WTC11 (cell line): ENCODE measurements at regions not wholly inside any gene's neighbourhood (a gene's known extent, or its start where the extent isn't known, plus 50 kb on each side); places are given as distances from the start of the nearest gene placed in this dataset.

Experiments used
- ATAC-seq: fragments of 200-7000 bp; cut with Tn5 transposase; 2 replicates; pipeline ENCODE4 v1.10.0; 2021; ENCODE audit warnings: mild to moderate bottlenecking, moderate library complexity
- CTCF ChIA-PET: fragments of 300-600 bp; sonication (Branson Sonifier 250); formaldehyde crosslinking; loops from one replicate; lab custom pipeline; 2021; ENCODE audit warnings: antibody characterized with exemption; lab: Charles Lee
- POLR2A ChIA-PET: fragments of 350-600 bp; sonication (Branson Sonifier 250); formaldehyde crosslinking; loops from one replicate; lab custom pipeline; 2021; ENCODE audit warnings: antibody characterized with exemption; lab: Charles Lee
- DNase-seq: peaks from one replicate; pipeline ENCODE4 v3.0.0; 2021; ENCODE audit warnings: low spot score
- H3K27ac Mint-ChIP-seq: 2 replicates; pipeline ENCODE4 v1.8.0; 2021; ENCODE audit warnings: mixed read lengths
- H3K27me3 Mint-ChIP-seq: 2 replicates; pipeline ENCODE4 v1.8.0; 2021; ENCODE audit warnings: low read depth, mild to moderate bottlenecking, moderate library complexity, mixed read lengths
- H3K36me3 Mint-ChIP-seq: 2 replicates; pipeline ENCODE4 v1.8.0; 2021; ENCODE audit warnings: mixed read lengths
- H3K4me1 Mint-ChIP-seq: 2 replicates; pipeline ENCODE4 v1.8.0; 2022; ENCODE audit warnings: mixed read lengths
- H3K4me3 Mint-ChIP-seq: 2 replicates; pipeline ENCODE4 v1.8.0; 2021; ENCODE audit warnings: mild to moderate bottlenecking, moderate library complexity, mixed read lengths
- H3K9me3 Mint-ChIP-seq: 2 replicates; pipeline ENCODE4 v1.8.0; 2021; ENCODE audit warnings: mixed read lengths
- ATF1 ChIP-seq: sonication (generic); formaldehyde crosslinking; IDR thresholded peaks from 2 replicates; pipeline ENCODE4 v1.8.1; 2023; ENCODE audit warnings: mild to moderate bottlenecking, moderate library complexity, missing genetic modification reagents
- CREB1 ChIP-seq: sonication (generic); formaldehyde crosslinking; IDR thresholded peaks from 2 replicates; pipeline ENCODE4 v1.8.0; 2023; ENCODE audit warnings: mild to moderate bottlenecking, missing genetic modification reagents
- ESRRA ChIP-seq: sonication (generic); formaldehyde crosslinking; IDR thresholded peaks from 2 replicates; pipeline ENCODE4 v1.8.1; 2022; ENCODE audit warnings: mild to moderate bottlenecking, missing genetic modification reagents, borderline replicate concordance
- IRF2 ChIP-seq: sonication (generic); formaldehyde crosslinking; IDR thresholded peaks from 2 replicates; pipeline ENCODE4 v1.8.0; 2022; ENCODE audit warnings: low read depth, missing genetic modification reagents, borderline replicate concordance
- MXD4 ChIP-seq: fragments of 250-450 bp; sonication (Bioruptor Pico); IDR thresholded peaks from 2 replicates; pipeline ENCODE4 v1.8.0; 2021; ENCODE audit warnings: mild to moderate bottlenecking, moderate library complexity, borderline replicate concordance
- NR2C2 ChIP-seq: sonication (generic); formaldehyde crosslinking; IDR thresholded peaks from 2 replicates; pipeline ENCODE4 v1.8.0; 2022; ENCODE audit warnings: mild to moderate bottlenecking, missing genetic modification reagents
- PRRX2 ChIP-seq: fragments of 250-450 bp; sonication (Bioruptor Pico); IDR thresholded peaks from 2 replicates; pipeline ENCODE4 v1.8.0; 2021; ENCODE audit warnings: mild to moderate bottlenecking
- SMAD3 ChIP-seq: sonication (generic); formaldehyde crosslinking; IDR thresholded peaks from 2 replicates; pipeline ENCODE4 v1.8.0; 2022; ENCODE audit warnings: missing genetic modification reagents, mild to moderate bottlenecking, borderline replicate concordance
- TCF7 ChIP-seq: sonication (generic); formaldehyde crosslinking; IDR thresholded peaks from 2 replicates; pipeline ENCODE4 v1.8.0; 2022; ENCODE audit warnings: mild to moderate bottlenecking, low read depth, missing genetic modification reagents, moderate library complexity
- TEAD1 ChIP-seq: sonication (generic); formaldehyde crosslinking; IDR thresholded peaks from 2 replicates; pipeline ENCODE4 v1.8.0; 2022; ENCODE audit warnings: mild to moderate bottlenecking, missing genetic modification reagents
- ZNF121 ChIP-seq: sonication (generic); formaldehyde crosslinking; IDR thresholded peaks from 2 replicates; pipeline ENCODE4 v1.8.0; 2023; ENCODE audit warnings: missing genetic modification reagents
- ZNF219 ChIP-seq: sonication (generic); formaldehyde crosslinking; IDR thresholded peaks from 2 replicates; pipeline ENCODE4 v1.8.0; 2023; ENCODE audit warnings: missing genetic modification reagents, mild to moderate bottlenecking, borderline replicate concordance
- ZNF263 ChIP-seq: sonication (generic); formaldehyde crosslinking; IDR thresholded peaks from 2 replicates; pipeline ENCODE4 v1.8.1; 2022; ENCODE audit warnings: low read depth, mild to moderate bottlenecking, moderate library complexity, missing genetic modification reagents
- ZNF671 ChIP-seq: fragments of 250-450 bp; sonication (Bioruptor Pico); IDR thresholded peaks from 2 replicates; pipeline ENCODE4 v1.8.0; 2021; ENCODE audit warnings: mild to moderate bottlenecking
- TF ChIP-seq, protein P1 (sequence below): sonication (generic); formaldehyde crosslinking; IDR thresholded peaks from 2 replicates; pipeline ENCODE4 v1.8.0; 2023; ENCODE audit warnings: mild to moderate bottlenecking, missing genetic modification reagents
- TF ChIP-seq, protein P2 (sequence below): sonication (generic); formaldehyde crosslinking; IDR thresholded peaks from 2 replicates; pipeline ENCODE4 v1.8.1; 2022; ENCODE audit warnings: mild to moderate bottlenecking, missing genetic modification reagents, moderate library complexity, borderline replicate concordance
- TF ChIP-seq, protein P3 (sequence below): sonication (generic); formaldehyde crosslinking; IDR thresholded peaks from 2 replicates; pipeline ENCODE4 v1.8.0; 2022; ENCODE audit warnings: mild to moderate bottlenecking, missing genetic modification reagents
- TF ChIP-seq, protein P4 (sequence below): fragments of 250-450 bp; sonication (Bioruptor Pico); IDR thresholded peaks from 2 replicates; pipeline ENCODE4 v1.9.0; 2021; ENCODE audit warnings: moderate library complexity, mild to moderate bottlenecking, inconsistent platforms, borderline replicate concordance
- TF ChIP-seq, protein P5 (sequence below): fragments of 250-450 bp; sonication (Bioruptor Pico); IDR thresholded peaks from 2 replicates; pipeline ENCODE4 v1.8.0; 2021; ENCODE audit warnings: mild to moderate bottlenecking
- TF ChIP-seq, protein P6 (sequence below): sonication (generic); formaldehyde crosslinking; IDR thresholded peaks from 2 replicates; pipeline ENCODE4 v1.8.0; 2022; ENCODE audit warnings: mild to moderate bottlenecking, missing genetic modification reagents
- TF ChIP-seq, protein P7 (sequence below): sonication (generic); formaldehyde crosslinking; IDR thresholded peaks from 2 replicates; pipeline ENCODE4 v1.8.1; 2022; ENCODE audit warnings: missing genetic modification reagents, borderline replicate concordance

DNA sequence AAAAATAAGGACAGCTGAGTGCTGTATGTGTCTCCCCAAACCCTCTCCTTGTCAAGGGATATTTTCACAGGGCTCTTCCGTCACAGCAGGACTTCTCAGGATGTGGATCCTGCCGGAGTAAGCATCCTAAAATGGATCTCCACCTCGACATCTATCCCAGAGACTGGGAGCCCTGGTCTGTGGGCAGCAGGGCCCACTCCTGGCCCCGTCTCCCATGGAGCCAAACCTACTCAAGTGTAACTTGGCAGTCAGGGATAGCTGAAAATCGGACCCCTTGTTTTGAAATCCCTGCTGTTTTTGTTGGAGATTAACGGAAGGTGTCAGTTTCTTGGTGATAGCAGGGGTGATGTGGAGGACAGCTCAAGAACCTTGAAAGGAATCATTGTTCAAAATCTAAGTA, 109.0 kb upstream of the TWIST2 start (continued):
- TF ChIP-seq, protein P1, sequence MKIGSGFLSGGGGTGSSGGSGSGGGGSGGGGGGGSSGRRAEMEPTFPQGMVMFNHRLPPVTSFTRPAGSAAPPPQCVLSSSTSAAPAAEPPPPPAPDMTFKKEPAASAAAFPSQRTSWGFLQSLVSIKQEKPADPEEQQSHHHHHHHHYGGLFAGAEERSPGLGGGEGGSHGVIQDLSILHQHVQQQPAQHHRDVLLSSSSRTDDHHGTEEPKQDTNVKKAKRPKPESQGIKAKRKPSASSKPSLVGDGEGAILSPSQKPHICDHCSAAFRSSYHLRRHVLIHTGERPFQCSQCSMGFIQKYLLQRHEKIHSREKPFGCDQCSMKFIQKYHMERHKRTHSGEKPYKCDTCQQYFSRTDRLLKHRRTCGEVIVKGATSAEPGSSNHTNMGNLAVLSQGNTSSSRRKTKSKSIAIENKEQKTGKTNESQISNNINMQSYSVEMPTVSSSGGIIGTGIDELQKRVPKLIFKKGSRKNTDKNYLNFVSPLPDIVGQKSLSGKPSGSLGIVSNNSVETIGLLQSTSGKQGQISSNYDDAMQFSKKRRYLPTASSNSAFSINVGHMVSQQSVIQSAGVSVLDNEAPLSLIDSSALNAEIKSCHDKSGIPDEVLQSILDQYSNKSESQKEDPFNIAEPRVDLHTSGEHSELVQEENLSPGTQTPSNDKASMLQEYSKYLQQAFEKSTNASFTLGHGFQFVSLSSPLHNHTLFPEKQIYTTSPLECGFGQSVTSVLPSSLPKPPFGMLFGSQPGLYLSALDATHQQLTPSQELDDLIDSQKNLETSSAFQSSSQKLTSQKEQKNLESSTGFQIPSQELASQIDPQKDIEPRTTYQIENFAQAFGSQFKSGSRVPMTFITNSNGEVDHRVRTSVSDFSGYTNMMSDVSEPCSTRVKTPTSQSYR (CRISPR knock-in tag), result no peak
- TF ChIP-seq, protein P2, sequence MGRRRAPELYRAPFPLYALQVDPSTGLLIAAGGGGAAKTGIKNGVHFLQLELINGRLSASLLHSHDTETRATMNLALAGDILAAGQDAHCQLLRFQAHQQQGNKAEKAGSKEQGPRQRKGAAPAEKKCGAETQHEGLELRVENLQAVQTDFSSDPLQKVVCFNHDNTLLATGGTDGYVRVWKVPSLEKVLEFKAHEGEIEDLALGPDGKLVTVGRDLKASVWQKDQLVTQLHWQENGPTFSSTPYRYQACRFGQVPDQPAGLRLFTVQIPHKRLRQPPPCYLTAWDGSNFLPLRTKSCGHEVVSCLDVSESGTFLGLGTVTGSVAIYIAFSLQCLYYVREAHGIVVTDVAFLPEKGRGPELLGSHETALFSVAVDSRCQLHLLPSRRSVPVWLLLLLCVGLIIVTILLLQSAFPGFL, result no peak
- no peak for TF ChIP-seq IRF2 (CRISPR knock-in tag)
- TF ChIP-seq, all 79 proteins: peak for 0

DNA sequence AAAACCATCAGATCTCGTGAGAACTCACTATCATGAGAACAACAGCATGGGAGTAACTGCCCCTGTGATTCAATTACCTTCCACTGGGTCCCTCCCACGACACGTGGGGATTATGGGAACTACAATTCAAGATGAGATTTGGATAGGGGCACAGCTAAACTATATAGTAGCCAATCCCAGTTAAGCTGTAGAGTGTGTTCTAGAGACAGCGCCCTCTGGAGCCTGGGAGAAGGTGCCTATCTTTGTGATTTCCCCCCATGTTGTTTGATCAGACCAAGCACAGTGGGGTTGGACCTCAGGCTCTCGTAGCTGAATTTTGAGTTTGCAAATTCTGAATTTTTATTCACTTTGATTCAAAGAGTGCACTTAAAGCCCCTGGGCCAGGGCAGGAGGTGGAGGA, 108.2 kb upstream of the TWIST2 start:
- H3K9me3 Mint-ChIP-seq, result peaks cover 18% of the 10 kb centered on the region
- no peaks in the 10 kb centered on the region for H3K4me1 Mint-ChIP-seq
- CTCF ChIA-PET, result interaction anchor here (0.6 to 1.5 kb wide), 11 partner anchors 9 to 222 kb away, joined by 3 to 9 read pairs (median 3); no protein-coding TSS in a partner anchor
- POLR2A ChIA-PET, result no interaction called here
- H3K4me3 Mint-ChIP-seq, result no peak overlapping the region
- no peaks in the 10 kb centered on the region for H3K36me3 Mint-ChIP-seq
- DNase-seq (no peak), ATAC-seq (peak; percentile 83)
- peaks cover 5% of the 10 kb centered on the region; the same call in 1 of the 2 replicates for H3K27me3 Mint-ChIP-seq
- TF ChIP-seq SMAD3 (CRISPR knock-in tag) (no peak), ESRRA (CRISPR knock-in tag) (no peak), ZNF263 (no peak), ZNF121 (CRISPR knock-in tag) (no peak), PRRX2 (no peak), NR2C2 (CRISPR knock-in tag) (no peak), MXD4 (CRISPR knock-in tag) (no peak), TEAD1 (no peak), ZNF671 (CRISPR knock-in tag) (no peak), ZNF219 (CRISPR knock-in tag) (no peak), ATF1 (no peak), TCF7 (CRISPR knock-in tag) (no peak), CREB1 (no peak)
- TF ChIP-seq, protein P3, sequence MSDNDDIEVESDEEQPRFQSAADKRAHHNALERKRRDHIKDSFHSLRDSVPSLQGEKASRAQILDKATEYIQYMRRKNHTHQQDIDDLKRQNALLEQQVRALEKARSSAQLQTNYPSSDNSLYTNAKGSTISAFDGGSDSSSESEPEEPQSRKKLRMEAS (CRISPR knock-in tag), result no peak
- TF ChIP-seq, protein P4, sequence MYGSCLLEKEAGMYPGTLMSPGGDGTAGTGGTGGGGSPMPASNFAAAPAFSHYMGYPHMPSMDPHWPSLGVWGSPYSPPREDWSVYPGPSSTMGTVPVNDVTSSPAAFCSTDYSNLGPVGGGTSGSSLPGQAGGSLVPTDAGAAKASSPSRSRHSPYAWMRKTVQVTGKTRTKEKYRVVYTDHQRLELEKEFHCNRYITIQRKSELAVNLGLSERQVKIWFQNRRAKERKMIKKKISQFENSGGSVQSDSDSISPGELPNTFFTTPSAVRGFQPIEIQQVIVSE, result no peak
- TF ChIP-seq, protein P5, sequence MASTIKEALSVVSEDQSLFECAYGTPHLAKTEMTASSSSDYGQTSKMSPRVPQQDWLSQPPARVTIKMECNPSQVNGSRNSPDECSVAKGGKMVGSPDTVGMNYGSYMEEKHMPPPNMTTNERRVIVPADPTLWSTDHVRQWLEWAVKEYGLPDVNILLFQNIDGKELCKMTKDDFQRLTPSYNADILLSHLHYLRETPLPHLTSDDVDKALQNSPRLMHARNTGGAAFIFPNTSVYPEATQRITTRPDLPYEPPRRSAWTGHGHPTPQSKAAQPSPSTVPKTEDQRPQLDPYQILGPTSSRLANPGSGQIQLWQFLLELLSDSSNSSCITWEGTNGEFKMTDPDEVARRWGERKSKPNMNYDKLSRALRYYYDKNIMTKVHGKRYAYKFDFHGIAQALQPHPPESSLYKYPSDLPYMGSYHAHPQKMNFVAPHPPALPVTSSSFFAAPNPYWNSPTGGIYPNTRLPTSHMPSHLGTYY (CRISPR knock-in tag), result no peak
- TF ChIP-seq, protein P6, sequence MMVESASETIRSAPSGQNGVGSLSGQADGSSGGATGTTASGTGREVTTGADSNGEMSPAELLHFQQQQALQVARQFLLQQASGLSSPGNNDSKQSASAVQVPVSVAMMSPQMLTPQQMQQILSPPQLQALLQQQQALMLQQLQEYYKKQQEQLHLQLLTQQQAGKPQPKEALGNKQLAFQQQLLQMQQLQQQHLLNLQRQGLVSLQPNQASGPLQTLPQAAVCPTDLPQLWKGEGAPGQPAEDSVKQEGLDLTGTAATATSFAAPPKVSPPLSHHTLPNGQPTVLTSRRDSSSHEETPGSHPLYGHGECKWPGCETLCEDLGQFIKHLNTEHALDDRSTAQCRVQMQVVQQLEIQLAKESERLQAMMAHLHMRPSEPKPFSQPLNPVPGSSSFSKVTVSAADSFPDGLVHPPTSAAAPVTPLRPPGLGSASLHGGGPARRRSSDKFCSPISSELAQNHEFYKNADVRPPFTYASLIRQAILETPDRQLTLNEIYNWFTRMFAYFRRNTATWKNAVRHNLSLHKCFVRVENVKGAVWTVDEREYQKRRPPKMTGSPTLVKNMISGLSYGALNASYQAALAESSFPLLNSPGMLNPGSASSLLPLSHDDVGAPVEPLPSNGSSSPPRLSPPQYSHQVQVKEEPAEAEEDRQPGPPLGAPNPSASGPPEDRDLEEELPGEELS (CRISPR knock-in tag), result no peak
- TF ChIP-seq, protein P7, sequence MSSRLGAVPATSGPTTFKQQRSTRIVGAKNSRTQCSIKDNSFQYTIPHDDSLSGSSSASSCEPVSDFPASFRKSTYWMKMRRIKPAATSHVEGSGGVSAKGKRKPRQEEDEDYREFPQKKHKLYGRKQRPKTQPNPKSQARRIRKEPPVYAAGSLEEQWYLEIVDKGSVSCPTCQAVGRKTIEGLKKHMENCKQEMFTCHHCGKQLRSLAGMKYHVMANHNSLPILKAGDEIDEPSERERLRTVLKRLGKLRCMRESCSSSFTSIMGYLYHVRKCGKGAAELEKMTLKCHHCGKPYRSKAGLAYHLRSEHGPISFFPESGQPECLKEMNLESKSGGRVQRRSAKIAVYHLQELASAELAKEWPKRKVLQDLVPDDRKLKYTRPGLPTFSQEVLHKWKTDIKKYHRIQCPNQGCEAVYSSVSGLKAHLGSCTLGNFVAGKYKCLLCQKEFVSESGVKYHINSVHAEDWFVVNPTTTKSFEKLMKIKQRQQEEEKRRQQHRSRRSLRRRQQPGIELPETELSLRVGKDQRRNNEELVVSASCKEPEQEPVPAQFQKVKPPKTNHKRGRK (CRISPR knock-in tag), result no peak
- H3K27ac Mint-ChIP-seq, result no peak overlapping the region
